ENCODE measurements at regions not wholly inside any gene's neighbourhood (a gene's known extent, or its start where the extent isn't known, plus 50 kb on each side); places are given as distances from the start of the nearest gene placed in this dataset.
"Not testable (repeated sequence)": the region's sequence is repeated elsewhere in the genome, so short reads cannot be mapped to it uniquely, and the experiment has no call there.

DNA sequence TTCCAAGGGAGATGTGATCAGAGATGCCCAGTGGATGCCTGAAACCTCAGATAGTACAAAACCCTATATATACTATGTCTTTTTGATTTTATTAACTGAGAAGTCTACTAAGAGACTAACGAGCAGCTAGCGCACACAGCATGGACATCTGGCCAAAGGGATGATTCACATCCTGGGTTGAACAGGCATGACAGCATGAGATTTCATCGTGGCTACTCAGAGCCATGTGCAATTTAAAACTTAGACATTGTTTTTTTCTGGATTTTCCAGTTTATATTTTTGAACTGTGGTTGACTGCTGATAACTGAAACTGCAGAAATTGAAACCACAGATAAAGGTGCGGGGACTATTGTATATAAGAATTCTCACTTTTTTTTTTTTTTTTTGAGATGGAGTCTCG, 2252.9 kb upstream of the AGA start:
- WGBS (ENCODE audit: insufficient coverage): 75% methylated on average over 2 of the region's 5 CpGs
- DNase-seq: no peak
- H3K4me3 ChIP-seq (ENCODE audit: low read length): no peak overlapping the region

DNA sequence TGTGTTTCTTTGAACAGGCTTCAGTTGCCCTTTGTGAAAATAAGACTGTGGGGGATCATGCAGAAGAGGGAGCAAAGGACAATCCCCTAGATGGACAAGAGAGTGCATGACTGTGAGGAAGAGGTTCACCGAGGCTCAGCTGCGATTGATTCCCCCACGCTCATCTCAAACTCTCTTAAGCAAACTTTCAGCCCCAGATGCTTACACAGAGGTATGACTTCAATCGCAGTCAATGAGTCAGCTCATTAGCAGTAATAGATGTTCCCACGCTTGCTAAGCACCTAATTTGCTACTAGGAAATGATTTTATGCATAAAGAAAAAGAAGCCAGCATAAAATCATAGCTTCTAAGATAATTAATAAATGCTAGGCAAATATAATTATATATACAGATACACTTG, 2256.1 kb upstream of the AGA start:
- Histone ChIP-seq H3K9me3 (replicated peaks; ENCODE audit: control insufficient read depth, low read depth, low read length) (no peaks in the 10 kb centered on the region), H3K4me3 (ENCODE audit: low read length) (no peak overlapping the region), H3K27me3 (ENCODE audit: control insufficient read depth, insufficient read depth, low read length) (no peaks in the 10 kb centered on the region), H3K27ac (ENCODE audit: low read length) (no peak overlapping the region), H3K4me1 (ENCODE audit: control insufficient read depth, insufficient read depth, low read length) (no peaks in the 10 kb centered on the region), H3K36me3 (ENCODE audit: control insufficient read depth, insufficient read depth, low read length) (no peaks in the 10 kb centered on the region)
- no peak for DNase-seq
- no CpG with 5 or more reads among the region's 5 CpGs for WGBS (ENCODE audit: insufficient coverage)

More for the DNA sequence above, 2252.9 kb upstream of the AGA start:
- Histone ChIP-seq H3K9me3 (replicated peaks; ENCODE audit: control insufficient read depth, low read depth, low read length) (no peaks in the 10 kb centered on the region), H3K4me1 (ENCODE audit: control insufficient read depth, insufficient read depth, low read length) (no peaks in the 10 kb centered on the region), H3K27me3 (ENCODE audit: control insufficient read depth, insufficient read depth, low read length) (no peaks in the 10 kb centered on the region), H3K36me3 (ENCODE audit: control insufficient read depth, insufficient read depth, low read length) (no peaks in the 10 kb centered on the region), H3K27ac (ENCODE audit: low read length) (no peak overlapping the region)

DNA sequence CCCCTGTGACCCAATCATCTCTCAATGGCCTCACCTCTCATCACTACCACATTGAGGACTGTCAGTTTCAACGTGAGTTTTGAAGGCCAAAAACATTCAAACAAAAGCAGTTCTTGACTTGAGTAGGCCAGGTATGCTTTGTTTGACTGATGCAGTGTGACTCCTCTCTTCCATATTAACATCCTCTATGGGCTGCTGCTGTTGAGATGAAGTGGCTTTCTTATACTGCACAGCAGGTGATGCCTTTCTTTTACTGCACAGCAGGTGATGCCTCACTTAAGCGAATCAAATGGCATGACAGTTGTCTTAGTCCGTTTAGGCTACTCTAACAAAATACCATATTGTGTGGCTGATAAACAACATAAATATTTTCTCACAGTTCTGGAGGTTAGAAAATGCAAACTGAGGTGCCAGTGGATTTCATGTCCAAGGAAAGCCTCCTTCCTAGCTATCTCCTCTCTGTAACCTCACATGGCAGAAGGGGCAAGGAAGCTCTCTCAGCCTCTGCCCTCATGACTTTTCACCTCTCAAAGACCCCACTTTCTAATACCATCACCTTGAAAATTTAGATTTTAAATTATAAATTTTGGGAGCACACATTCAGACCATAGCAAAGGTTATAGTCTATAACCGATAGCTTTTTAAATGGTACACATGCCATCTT, 2267.9 kb upstream of the AGA start:
- Histone ChIP-seq H3K4me1 (ENCODE audit: control insufficient read depth, insufficient read depth, low read length) (no peaks in the 10 kb centered on the region), H3K4me3 (ENCODE audit: low read length) (no peak overlapping the region), H3K27me3 (ENCODE audit: control insufficient read depth, insufficient read depth, low read length) (no peaks in the 10 kb centered on the region), H3K27ac (ENCODE audit: low read length) (no peak overlapping the region), H3K9me3 (replicated peaks; ENCODE audit: control insufficient read depth, low read depth, low read length) (peaks cover 3% of the 10 kb centered on the region), H3K36me3 (ENCODE audit: control insufficient read depth, insufficient read depth, low read length) (no peaks in the 10 kb centered on the region)
- WGBS (ENCODE audit: insufficient coverage): no CpG with 5 or more reads among the region's 4 CpGs
- no peak for DNase-seq

DNA sequence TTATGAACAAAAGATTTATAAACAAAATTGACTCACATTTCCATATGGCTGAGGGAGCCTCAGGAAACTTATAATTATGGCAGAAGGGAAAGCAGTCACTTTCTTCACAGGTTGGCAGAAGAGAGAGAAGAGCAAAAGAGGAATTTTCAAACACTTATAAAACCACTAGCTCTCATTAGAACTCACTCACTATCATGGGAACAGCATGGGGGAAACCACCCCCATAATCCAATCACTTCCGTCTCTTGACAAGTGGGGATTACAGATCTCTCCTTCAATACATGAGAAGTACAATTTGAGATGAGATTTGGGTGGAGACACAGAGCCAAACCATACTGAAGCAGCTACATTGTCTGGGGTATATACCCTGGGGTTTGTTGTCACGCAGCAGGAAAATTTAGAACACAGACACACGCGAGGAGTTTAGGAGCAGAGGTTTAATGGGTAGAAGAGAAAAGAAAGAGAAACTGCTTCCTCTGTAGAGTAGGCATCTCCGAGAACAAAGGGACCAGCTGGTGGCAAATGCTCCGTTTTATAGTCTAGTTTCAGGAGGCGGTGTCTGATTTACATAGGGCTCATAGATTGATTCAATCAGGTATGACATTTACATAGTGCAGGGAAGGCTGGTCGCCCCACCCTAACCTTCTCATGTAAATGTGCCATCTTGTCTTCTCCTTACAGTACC, 2277.7 kb upstream of the AGA start:
- H3K36me3 ChIP-seq (ENCODE audit: control insufficient read depth, insufficient read depth, low read length): no peaks in the 10 kb centered on the region
- H3K4me3 ChIP-seq (ENCODE audit: low read length): no peak overlapping the region
- no peaks in the 10 kb centered on the region for H3K4me1 ChIP-seq (ENCODE audit: control insufficient read depth, insufficient read depth, low read length)
- DNase-seq: no peak
- no peak overlapping the region for H3K27ac ChIP-seq (ENCODE audit: low read length)
- no peaks in the 10 kb centered on the region for H3K27me3 ChIP-seq (ENCODE audit: control insufficient read depth, insufficient read depth, low read length)
- H3K9me3 ChIP-seq (replicated peaks; ENCODE audit: control insufficient read depth, low read depth, low read length): no peaks in the 10 kb centered on the region
- 81% methylated on average over 6 of the region's 8 CpGs for whole genome bisulfite sequencing (ENCODE audit: insufficient coverage)

DNA sequence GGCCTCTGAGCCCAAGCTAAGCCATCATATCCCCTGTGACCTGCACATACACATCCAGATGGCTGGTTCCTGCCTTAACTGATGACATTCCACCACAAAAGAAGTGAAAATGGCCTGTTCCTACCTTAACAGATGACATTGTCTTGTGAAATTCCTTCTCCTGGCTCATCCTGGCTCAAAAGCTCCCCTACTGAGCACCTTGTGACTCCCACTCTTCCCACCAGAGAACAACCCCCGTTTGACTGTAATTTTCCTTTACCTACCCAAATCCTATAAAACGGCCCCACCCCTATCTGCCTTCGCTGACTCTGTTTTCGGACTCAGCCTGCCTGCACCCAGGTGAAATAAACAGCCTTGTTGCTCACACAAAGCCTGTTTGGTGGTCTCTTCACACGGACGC, 2284.3 kb upstream of the AGA start:
- H3K27ac ChIP-seq (ENCODE audit: low read length); DNase-seq; H3K27me3 ChIP-seq (ENCODE audit: control insufficient read depth, insufficient read depth, low read length); H3K4me3 ChIP-seq (ENCODE audit: low read length); H3K36me3 ChIP-seq (ENCODE audit: control insufficient read depth, insufficient read depth, low read length); H3K4me1 ChIP-seq (ENCODE audit: control insufficient read depth, insufficient read depth, low read length); H3K9me3 ChIP-seq (replicated peaks; ENCODE audit: control insufficient read depth, low read depth, low read length): not testable (repeated sequence)
- 72% methylated on average over 4 of the region's 6 CpGs for WGBS (ENCODE audit: insufficient coverage)

DNA sequence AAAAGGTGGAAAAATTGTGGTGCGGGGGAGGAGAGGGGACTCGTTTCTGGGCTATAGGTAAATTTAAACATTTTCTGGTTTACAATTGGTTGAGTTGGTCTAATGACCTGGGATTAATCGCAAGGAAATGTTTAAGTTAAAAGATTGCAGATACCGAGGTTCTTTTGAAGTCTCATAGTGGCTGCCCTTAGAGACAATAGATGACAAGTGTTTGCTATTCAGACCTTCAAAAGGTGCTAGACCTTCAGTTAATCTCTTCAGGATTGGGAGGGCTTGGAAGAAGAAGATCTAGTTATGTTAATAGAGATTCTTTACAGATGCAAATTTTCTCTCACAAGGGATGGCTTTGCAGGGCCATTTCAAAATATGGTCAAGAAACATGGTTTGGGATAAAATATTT, 2286.1 kb upstream of the AGA start:
- no peaks in the 10 kb centered on the region for H3K27me3 ChIP-seq (ENCODE audit: control insufficient read depth, insufficient read depth, low read length)
- H3K9me3 ChIP-seq (replicated peaks; ENCODE audit: control insufficient read depth, low read depth, low read length): no peaks in the 10 kb centered on the region
- WGBS (ENCODE audit: insufficient coverage): 94% methylated on average over 3 of the region's 4 CpGs
- no peak for DNase-seq
- H3K4me3 ChIP-seq (ENCODE audit: low read length): no peak overlapping the region
- no peak overlapping the region for H3K27ac ChIP-seq (ENCODE audit: low read length)
- no peaks in the 10 kb centered on the region for H3K36me3 ChIP-seq (ENCODE audit: control insufficient read depth, insufficient read depth, low read length)
- no peaks in the 10 kb centered on the region for H3K4me1 ChIP-seq (ENCODE audit: control insufficient read depth, insufficient read depth, low read length)

DNA sequence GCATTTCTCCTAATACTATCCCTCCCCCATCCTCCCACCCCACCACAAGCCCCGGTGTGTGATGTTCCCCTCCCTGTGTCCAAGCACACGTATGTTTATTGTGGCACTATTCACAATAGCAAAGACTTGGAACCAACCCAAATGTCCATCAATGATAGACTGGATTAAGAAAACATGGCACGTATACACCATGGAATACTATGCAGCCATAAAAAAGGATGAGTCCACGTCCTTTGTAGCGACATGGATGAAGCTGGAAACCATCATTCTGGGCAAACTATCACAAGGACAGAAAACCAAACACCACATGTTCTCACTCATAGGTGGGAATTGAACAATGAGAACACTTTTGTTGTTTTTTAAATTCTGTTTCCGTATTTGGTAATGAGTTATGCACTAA, 2294.6 kb upstream of the AGA start:
- not testable (repeated sequence) for H3K36me3 ChIP-seq (ENCODE audit: control insufficient read depth, insufficient read depth, low read length); DNase-seq; H3K4me3 ChIP-seq (ENCODE audit: low read length); H3K9me3 ChIP-seq (replicated peaks; ENCODE audit: control insufficient read depth, low read depth, low read length); H3K27me3 ChIP-seq (ENCODE audit: control insufficient read depth, insufficient read depth, low read length); H3K4me1 ChIP-seq (ENCODE audit: control insufficient read depth, insufficient read depth, low read length); H3K27ac ChIP-seq (ENCODE audit: low read length)
- WGBS (ENCODE audit: insufficient coverage): no CpG with 5 or more reads among the region's 6 CpGs

DNA sequence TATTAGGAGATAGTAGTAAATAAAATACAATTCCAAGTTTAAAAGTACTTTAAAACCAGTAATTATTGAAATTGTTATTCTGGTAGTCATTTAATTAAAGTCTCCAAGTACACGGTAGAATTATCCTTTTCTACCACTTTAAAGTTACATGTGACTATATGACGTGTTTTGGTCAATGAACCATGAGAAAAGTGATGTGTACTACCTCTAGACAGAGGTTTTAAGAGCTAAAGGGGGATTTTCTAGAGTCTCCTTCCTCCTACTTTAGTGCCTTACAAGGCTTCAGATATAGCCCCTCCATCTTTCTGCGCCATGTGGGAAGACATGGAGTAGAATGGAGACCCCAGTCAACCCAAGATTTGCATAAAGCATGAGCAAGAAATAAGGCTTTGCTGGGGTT, 2296.6 kb upstream of the AGA start:
- no peak overlapping the region for H3K27ac ChIP-seq (ENCODE audit: low read length)
- no peaks in the 10 kb centered on the region for H3K27me3 ChIP-seq (ENCODE audit: control insufficient read depth, insufficient read depth, low read length)
- no peaks in the 10 kb centered on the region for H3K9me3 ChIP-seq (replicated peaks; ENCODE audit: control insufficient read depth, low read depth, low read length)
- DNase-seq: no peak
- no peak overlapping the region for H3K4me3 ChIP-seq (ENCODE audit: low read length)
- H3K36me3 ChIP-seq (ENCODE audit: control insufficient read depth, insufficient read depth, low read length): no peaks in the 10 kb centered on the region
- no peaks in the 10 kb centered on the region for H3K4me1 ChIP-seq (ENCODE audit: control insufficient read depth, insufficient read depth, low read length)
- 100% methylated on average over 1 of the region's 3 CpGs for WGBS (ENCODE audit: insufficient coverage)

DNA sequence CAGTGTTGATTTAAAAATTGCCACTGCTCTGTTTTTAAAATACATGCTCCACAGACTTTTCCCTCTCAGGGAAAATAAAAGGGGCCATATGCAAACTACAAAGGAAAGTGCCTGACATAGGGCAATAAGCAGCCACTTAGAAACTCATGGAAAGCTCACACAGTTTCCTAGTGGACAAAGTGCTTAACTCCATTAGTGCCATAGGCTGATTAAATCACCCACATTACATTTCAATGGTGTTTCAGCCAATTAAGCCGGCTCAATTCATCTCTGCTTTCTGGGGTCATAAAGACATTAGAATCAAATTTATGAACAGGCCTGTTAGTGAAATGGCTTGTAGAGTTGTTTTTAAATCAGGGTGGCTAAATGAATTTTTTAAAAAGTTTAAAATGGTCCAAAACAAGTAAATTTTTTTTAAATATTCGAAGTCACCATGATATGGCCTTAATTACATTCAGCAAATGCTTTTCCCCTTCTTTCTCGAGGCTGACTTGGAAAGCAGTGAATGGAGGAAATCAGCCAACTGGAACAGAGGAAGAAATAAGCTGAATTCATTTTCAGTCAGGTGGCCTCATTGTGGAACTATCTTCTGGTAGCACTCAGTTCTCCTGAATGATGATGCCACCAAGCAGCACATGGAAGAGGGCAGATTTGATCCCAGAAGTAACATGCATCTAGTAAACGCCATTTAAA, 2305.1 kb upstream of the AGA start:
- Histone ChIP-seq H3K27me3 (ENCODE audit: control insufficient read depth, insufficient read depth, low read length) (no peaks in the 10 kb centered on the region), H3K36me3 (ENCODE audit: control insufficient read depth, insufficient read depth, low read length) (no peaks in the 10 kb centered on the region), H3K9me3 (replicated peaks; ENCODE audit: control insufficient read depth, low read depth, low read length) (no peaks in the 10 kb centered on the region), H3K4me1 (ENCODE audit: control insufficient read depth, insufficient read depth, low read length) (no peaks in the 10 kb centered on the region), H3K4me3 (ENCODE audit: low read length) (no peak overlapping the region), H3K27ac (ENCODE audit: low read length) (no peak overlapping the region)
- peak; percentile 11 for DNase-seq
- WGBS (ENCODE audit: insufficient coverage): no CpG with 5 or more reads among the region's 4 CpGs

DNA sequence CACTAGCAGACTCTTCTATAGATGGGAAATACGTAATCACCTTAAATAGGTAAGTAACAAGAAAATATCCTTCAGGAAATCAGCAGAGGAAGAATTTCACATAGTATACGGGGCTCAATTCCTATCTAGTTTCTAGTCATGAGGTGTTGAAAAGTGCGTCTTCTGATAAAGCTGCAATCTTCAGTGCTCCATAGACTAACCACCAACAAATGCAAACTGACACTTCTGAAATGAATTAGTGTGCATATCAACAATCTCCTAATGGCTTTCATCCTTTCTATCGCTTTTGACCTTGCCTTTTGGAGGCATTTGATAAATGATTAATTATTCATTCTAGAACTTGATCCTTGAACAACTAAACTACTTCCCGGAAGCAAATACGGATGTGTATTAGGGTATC, 2306.6 kb upstream of the AGA start:
- H3K27ac ChIP-seq (ENCODE audit: low read length): no peak overlapping the region
- H3K36me3 ChIP-seq (ENCODE audit: control insufficient read depth, insufficient read depth, low read length): no peaks in the 10 kb centered on the region
- no peaks in the 10 kb centered on the region for H3K27me3 ChIP-seq (ENCODE audit: control insufficient read depth, insufficient read depth, low read length)
- no peaks in the 10 kb centered on the region for H3K4me1 ChIP-seq (ENCODE audit: control insufficient read depth, insufficient read depth, low read length)
- no peak overlapping the region for H3K4me3 ChIP-seq (ENCODE audit: low read length)
- no peaks in the 10 kb centered on the region for H3K9me3 ChIP-seq (replicated peaks; ENCODE audit: control insufficient read depth, low read depth, low read length)
- no peak for DNase-seq
- WGBS (ENCODE audit: insufficient coverage): no CpG with 5 or more reads among the region's 6 CpGs

Measured in muscle of leg (tissue), 3 donors.